CD4-positive, CD25-positive, alpha-beta regulatory T cell (primary cell): ENCODE measurements at regions not wholly inside any gene's neighbourhood (a gene's known extent, or its start where the extent isn't known, plus 50 kb on each side); places are given as distances from the start of the nearest gene placed in this dataset.
"Not testable (repeated sequence)": the region's sequence is repeated elsewhere in the genome, so short reads cannot be mapped to it uniquely, and the experiment has no call there.

Experiments
- ATAC-seq, 2 donors: fragments of 150-1000 bp; cut with Tn5 transposase; one replicate each; pipeline ENCODE4 v1.10.0; 2021; ENCODE audit warnings: low read depth in 2 of 2, moderate number of reproducible peaks in 2 of 2, moderate library complexity in 1 of 2
- DNase-seq, 3 donors: peaks; one replicate each; pipeline versions ENCODE4 v3.0.0 to v3.0.0-alpha.2; 2012 to 2022; ENCODE audit warnings: mixed read lengths in 1 of 3
- H3K27ac ChIP-seq: one replicate; pipeline ENCODE4 v1.7.0; 2013; ENCODE audit warnings: mild to moderate bottlenecking, low read length; ENCODE audit not compliant: insufficient read depth, poor library complexity, severe bottlenecking
- H3K27me3 ChIP-seq: one replicate; pipeline ENCODE4 v1.7.0; 2013; ENCODE audit warnings: low read length; ENCODE audit not compliant: control insufficient read depth, insufficient read depth
- H3K36me3 ChIP-seq: one replicate; pipeline ENCODE4 v1.7.0; 2013; ENCODE audit warnings: mild to moderate bottlenecking, low read length, moderate library complexity; ENCODE audit not compliant: control insufficient read depth, insufficient read depth
- H3K4me1 ChIP-seq: 2 replicates; pipeline ENCODE4 v1.7.0; 2013; ENCODE audit warnings: mild to moderate bottlenecking, low read length; ENCODE audit not compliant: insufficient read depth, control insufficient read depth, poor library complexity, severe bottlenecking
- H3K4me3 ChIP-seq: one replicate; pipeline ENCODE4 v1.7.0; 2013; ENCODE audit warnings: low read depth, mild to moderate bottlenecking, low read length, moderate library complexity
- H3K9me3 ChIP-seq, 2 experiments: 1 replicate in 1 of 2; 2 replicates in 1 of 2; pipeline ENCODE4 v1.7.0; 2013; ENCODE audit warnings: low read length in 2 of 2, mild to moderate bottlenecking in 1 of 2, moderate library complexity in 1 of 2; ENCODE audit not compliant: control insufficient read depth in 2 of 2
- H3K27ac Mint-ChIP-seq, 3 donors: one replicate each; pipeline ENCODE4 v1.8.0; 2020 to 2022; ENCODE audit warnings: mild to moderate bottlenecking in 3 of 3, mixed read lengths in 3 of 3, moderate library complexity in 2 of 3
- H3K27me3 Mint-ChIP-seq: one replicate; pipeline ENCODE4 v1.8.0; 2022; ENCODE audit warnings: mild to moderate bottlenecking, mixed read lengths
- H3K36me3 Mint-ChIP-seq: one replicate; pipeline ENCODE4 v1.8.0; 2020; ENCODE audit warnings: mixed read lengths
- H3K4me1 Mint-ChIP-seq, 4 donors: one replicate each; pipeline ENCODE4 v1.8.0; 2020 to 2022; ENCODE audit warnings: mixed read lengths in 4 of 4, mild to moderate bottlenecking in 1 of 4
- H3K4me3 Mint-ChIP-seq, 4 donors: one replicate each; pipeline ENCODE4 v1.8.0; 2020 to 2022; ENCODE audit warnings: mild to moderate bottlenecking in 4 of 4, mixed read lengths in 4 of 4, moderate library complexity in 3 of 4
- H3K9me3 Mint-ChIP-seq, 7 donors: one replicate each; pipeline ENCODE4 v1.8.0; 2020 to 2022; ENCODE audit warnings: mixed read lengths in 7 of 7, mild to moderate bottlenecking in 3 of 7, moderate library complexity in 2 of 7

DNA sequence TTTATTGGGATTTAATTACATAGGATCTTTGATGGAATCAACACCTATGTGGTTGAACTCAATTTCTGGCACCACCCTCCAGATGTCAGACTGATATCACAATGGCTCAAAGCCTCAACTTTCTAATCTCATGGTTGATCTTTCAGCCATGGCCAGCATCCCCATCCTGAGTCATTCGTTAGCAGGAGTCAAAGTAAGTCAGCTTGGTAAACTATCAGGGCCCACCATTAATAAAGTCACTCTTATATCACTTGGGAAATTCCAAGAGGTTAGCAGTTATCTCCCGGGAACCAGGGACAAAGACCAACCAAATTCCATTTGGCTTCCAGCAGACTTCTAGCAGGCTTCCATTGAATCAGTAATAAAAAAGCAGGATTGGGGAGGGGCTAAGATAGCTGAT is 50.7 kb upstream of the TNFSF4 start:
- Mint-ChIP-seq H3K27me3 (no peaks in the 10 kb centered on the region), H3K27ac (no peak overlapping the region), H3K4me3 (no peak overlapping the region), H3K9me3 (peaks cover 0 to 31% (median 8%) of the 10 kb centered on the region in 7 donors), H3K36me3 (peaks cover 3% of the 10 kb centered on the region), H3K4me1 (peaks cover 0 to 4% (median 1%) of the 10 kb centered on the region in 4 donors)
- H3K27me3 ChIP-seq, result no peaks in the 10 kb centered on the region
- no peaks in the 10 kb centered on the region for H3K36me3 ChIP-seq
- H3K4me3 ChIP-seq, result no peak overlapping the region
- H3K4me1 ChIP-seq, result no peaks in the 10 kb centered on the region
- H3K9me3 ChIP-seq, result peaks cover 0 to 5% of the 10 kb centered on the region in 2 experiments
- DNase-seq (no peak), ATAC-seq (no peak)
- H3K27ac ChIP-seq, result no peak overlapping the region

DNA sequence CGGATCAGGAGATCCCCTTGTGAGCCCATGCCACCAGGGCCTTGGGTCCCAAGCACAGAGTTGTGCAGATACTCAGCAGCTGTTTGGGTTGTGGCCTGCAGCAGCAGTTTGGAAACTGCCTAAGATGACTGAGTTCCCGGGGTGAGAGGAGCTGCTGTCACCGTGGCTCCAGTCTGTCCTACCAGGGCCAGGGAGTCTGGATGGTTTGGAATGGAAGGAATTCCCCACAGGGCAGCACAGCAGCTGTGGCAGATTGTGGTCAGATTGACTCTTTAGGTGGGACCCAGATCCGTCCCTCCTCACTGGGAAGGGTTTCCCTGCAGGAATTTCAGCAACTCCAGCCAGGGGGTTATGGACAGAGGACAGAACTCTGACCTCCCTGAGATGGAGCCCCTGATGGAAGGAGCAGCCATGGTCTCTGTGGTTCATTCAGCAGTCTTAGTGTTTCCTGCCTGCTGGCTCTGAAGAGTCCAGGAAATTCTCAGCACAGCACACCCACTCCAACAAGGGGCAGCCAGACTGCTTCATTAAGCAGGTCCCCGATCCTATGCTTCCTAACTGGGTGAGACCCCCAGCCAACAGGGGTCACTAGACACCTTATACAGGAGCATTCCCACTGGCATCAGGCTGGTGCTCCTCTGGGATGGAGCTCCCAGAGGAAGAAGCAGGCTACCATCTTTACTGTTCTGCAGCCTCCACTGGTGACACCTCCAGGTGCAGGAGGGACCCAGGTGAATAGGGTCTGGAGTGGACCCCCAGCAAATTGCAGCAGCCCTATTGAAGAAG is 51.5 kb upstream of the TNFSF4 start:
- no peak for DNase-seq
- H3K36me3 Mint-ChIP-seq, result peaks cover 3% of the 10 kb centered on the region
- H3K27ac Mint-ChIP-seq, result no peak overlapping the region
- H3K36me3 ChIP-seq, result no peaks in the 10 kb centered on the region
- H3K27me3 Mint-ChIP-seq, result no peaks in the 10 kb centered on the region
- H3K9me3 Mint-ChIP-seq, result peaks cover 0 to 31% (median 10%) of the 10 kb centered on the region in 7 donors
- H3K4me1 ChIP-seq, result no peaks in the 10 kb centered on the region
- ATAC-seq, result no peak
- no peak overlapping the region for H3K27ac ChIP-seq
- H3K4me3 ChIP-seq, result no peak overlapping the region
- no peaks in the 10 kb centered on the region for H3K27me3 ChIP-seq
- H3K9me3 ChIP-seq, result peaks cover 0 to 5% of the 10 kb centered on the region in 2 experiments
- H3K4me3 Mint-ChIP-seq, result no peak overlapping the region
- H3K4me1 Mint-ChIP-seq, result peaks cover 0 to 4% (median 1%) of the 10 kb centered on the region in 4 donors

DNA sequence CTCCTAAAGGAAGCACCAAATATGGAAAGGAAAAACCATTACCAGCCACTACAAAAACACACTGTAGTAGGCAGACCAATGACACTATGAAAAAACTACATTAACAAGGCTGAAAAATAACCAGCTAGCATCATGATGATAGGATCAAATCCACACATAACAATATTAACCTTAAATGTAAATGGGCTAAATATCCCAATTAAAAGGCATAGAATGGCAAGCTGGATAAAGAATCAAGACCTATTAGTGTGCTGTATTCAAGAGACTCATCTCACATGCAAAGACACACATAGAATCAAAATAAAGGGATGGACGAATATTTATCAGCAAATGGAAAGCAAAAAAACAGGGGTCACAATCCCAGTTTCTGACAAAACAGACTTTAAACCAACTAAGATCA is 53.2 kb upstream of the TNFSF4 start:
- ATAC-seq, H3K27ac ChIP-seq, H3K27me3 ChIP-seq, DNase-seq, H3K27ac Mint-ChIP-seq, H3K4me3 Mint-ChIP-seq, H3K4me1 Mint-ChIP-seq, H3K4me3 ChIP-seq, H3K4me1 ChIP-seq, H3K27me3 Mint-ChIP-seq, H3K36me3 Mint-ChIP-seq, H3K36me3 ChIP-seq, H3K9me3 ChIP-seq: not testable (repeated sequence)
- H3K9me3 Mint-ChIP-seq, result peaks cover 0 to 31% (median 10%) of the 10 kb centered on the region in 7 donors

DNA sequence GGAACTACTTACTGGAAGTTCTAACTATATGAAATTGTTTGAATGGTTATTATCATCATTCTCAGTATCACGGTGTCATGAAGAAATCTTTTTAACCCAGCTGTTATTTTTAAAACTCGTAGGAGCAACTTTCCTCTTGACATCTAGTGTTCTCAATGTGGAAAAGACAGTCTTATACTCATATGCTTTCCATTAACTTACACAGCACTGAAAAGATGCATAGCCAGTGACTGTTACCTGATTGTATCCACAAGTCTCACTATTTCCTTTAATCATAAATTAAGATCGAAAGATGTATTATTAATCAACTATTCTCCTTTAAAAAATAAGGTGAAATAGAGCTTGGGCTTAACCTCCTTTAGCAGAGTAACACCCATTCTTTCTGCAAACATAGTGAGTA is 59.7 kb upstream of the TNFSF4 start:
- H3K4me3 Mint-ChIP-seq, result no peak overlapping the region
- Histone ChIP-seq H3K4me1 (no peaks in the 10 kb centered on the region), H3K4me3 (no peak overlapping the region), H3K36me3 (no peaks in the 10 kb centered on the region), H3K27me3 (no peaks in the 10 kb centered on the region), H3K9me3 (no peaks in the 10 kb centered on the region), H3K27ac (no peak overlapping the region)
- H3K9me3 Mint-ChIP-seq, result peaks cover 0 to 8% (median 3%) of the 10 kb centered on the region in 7 donors
- H3K4me1 Mint-ChIP-seq, result peaks cover 0 to 5% (median 2%) of the 10 kb centered on the region in 4 donors
- DNase-seq, result no peak
- H3K27me3 Mint-ChIP-seq, result no peaks in the 10 kb centered on the region
- H3K36me3 Mint-ChIP-seq, result peaks cover 3% of the 10 kb centered on the region
- no peak overlapping the region for H3K27ac Mint-ChIP-seq
- ATAC-seq, result no peak

DNA sequence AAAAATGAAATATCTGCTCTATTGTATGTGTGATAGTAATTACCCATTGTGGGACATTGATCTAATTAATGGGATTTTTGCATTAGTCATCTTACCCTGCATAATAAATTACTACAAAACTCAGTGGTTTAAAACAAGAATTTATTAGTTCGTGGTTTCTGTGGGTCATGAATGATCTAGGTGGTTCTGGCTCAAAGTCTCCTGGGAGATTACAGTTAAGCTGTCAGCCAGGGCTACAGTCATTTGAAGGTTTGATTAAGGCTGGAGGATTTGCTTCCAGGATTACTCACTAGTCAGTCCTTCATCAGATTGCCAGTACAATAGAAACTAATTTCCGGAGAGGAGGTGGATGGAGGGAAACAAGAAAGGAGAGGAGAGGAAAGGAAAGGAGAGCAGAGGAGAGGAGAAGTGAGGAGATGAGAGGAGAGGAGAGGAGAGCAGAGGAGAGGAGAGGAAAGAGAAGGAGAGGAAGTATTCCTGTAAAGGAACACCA is 60.4 kb upstream of the TNFSF4 start:
- no peak overlapping the region for H3K27ac ChIP-seq
- Mint-ChIP-seq H3K9me3 (peaks cover 0 to 8% (median 2%) of the 10 kb centered on the region in 7 donors), H3K27me3 (no peaks in the 10 kb centered on the region)

DNA sequence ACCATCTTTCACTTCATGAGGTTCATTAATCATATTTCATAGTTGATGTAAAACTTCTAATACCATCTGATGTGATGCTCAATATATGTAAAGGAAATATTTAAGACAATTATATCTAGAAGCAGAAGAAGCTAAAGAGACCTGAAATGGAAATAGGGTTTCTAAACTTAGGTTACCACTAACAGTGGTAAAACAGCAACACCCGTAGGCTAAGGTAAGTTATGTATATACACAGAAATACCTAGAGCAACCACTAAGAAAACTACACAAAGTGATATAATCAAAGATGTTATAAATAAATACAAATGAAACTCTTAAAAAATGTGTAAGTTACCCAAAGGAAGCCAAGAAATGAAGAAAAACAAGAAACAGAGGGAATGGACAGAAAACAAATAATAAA is 61.1 kb upstream of the TNFSF4 start:
- Mint-ChIP-seq H3K27ac (no peak overlapping the region), H3K27me3 (no peaks in the 10 kb centered on the region), H3K36me3 (peaks cover 8% of the 10 kb centered on the region), H3K9me3 (peaks cover 0 to 6% (median 0%) of the 10 kb centered on the region in 7 donors), H3K4me3 (no peak overlapping the region), H3K4me1 (peaks cover 0 to 5% (median 2%) of the 10 kb centered on the region in 4 donors)
- Histone ChIP-seq H3K27ac (no peak overlapping the region), H3K27me3 (no peaks in the 10 kb centered on the region), H3K4me1 (no peaks in the 10 kb centered on the region), H3K36me3 (no peaks in the 10 kb centered on the region), H3K4me3 (no peak overlapping the region), H3K9me3 (no peaks in the 10 kb centered on the region)
- DNase-seq (no peak), ATAC-seq (no peak)

More for the DNA sequence above, 60.4 kb upstream of the TNFSF4 start:
- Histone ChIP-seq H3K27me3 (no peaks in the 10 kb centered on the region), H3K36me3 (no peaks in the 10 kb centered on the region), H3K4me3 (no peak overlapping the region), H3K4me1 (no peaks in the 10 kb centered on the region), H3K9me3 (no peaks in the 10 kb centered on the region)
- DNase-seq, result no peak
- H3K27ac Mint-ChIP-seq, result no peak overlapping the region
- ATAC-seq, result no peak
- peaks cover 0 to 5% (median 2%) of the 10 kb centered on the region in 4 donors for H3K4me1 Mint-ChIP-seq
- H3K4me3 Mint-ChIP-seq, result no peak overlapping the region
- H3K36me3 Mint-ChIP-seq, result peaks cover 3% of the 10 kb centered on the region

DNA sequence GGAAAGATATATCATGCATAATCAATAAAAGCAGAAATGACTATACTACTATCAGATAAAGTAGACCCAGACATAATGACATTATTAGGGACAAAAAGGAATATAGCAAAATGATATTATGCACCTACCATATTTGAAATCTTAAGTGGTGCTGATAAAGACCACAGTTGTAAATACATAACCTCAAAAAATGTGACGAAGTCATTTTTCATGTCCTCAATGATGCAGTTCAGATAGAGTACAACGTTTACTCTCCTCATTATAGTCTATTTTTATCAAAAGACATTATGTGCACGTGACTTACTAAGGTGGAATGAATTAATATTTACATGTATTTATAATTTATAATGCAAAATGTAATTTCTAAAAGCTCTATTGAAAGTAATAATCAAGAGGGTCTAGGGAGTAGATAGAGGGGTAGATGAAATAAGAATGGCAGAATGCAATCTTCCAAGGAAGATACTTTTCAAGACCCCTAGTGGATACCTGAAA is 61.7 kb upstream of the TNFSF4 start:
- Histone ChIP-seq H3K4me1 (no peaks in the 10 kb centered on the region), H3K9me3 (no peaks in the 10 kb centered on the region), H3K36me3 (no peaks in the 10 kb centered on the region), H3K27me3 (no peaks in the 10 kb centered on the region), H3K4me3 (no peak overlapping the region), H3K27ac (no peak overlapping the region)
- no peak overlapping the region for H3K27ac Mint-ChIP-seq
- H3K4me3 Mint-ChIP-seq, result no peak overlapping the region
- peaks cover 0 to 6% (median 0%) of the 10 kb centered on the region in 7 donors for H3K9me3 Mint-ChIP-seq
- peaks cover 0 to 5% (median 2%) of the 10 kb centered on the region in 4 donors for H3K4me1 Mint-ChIP-seq
- ATAC-seq (no peak), DNase-seq (no peak)
- H3K36me3 Mint-ChIP-seq, result peaks cover 8% of the 10 kb centered on the region
- H3K27me3 Mint-ChIP-seq, result no peaks in the 10 kb centered on the region
